LoVo (cell line): ENCODE measurements at regions not wholly inside any gene's neighbourhood (a gene's known extent, or its start where the extent isn't known, plus 50 kb on each side); places are given as distances from the start of the nearest gene placed in this dataset.
A peak's percentile ranks its signal among the peaks of the same experiment; 100 is the strongest.

Experiments used
- DNase-seq: peaks from one replicate; pipeline ENCODE4 v3.0.0-alpha.2; 2016; ENCODE audit warnings: low spot score

DNA sequence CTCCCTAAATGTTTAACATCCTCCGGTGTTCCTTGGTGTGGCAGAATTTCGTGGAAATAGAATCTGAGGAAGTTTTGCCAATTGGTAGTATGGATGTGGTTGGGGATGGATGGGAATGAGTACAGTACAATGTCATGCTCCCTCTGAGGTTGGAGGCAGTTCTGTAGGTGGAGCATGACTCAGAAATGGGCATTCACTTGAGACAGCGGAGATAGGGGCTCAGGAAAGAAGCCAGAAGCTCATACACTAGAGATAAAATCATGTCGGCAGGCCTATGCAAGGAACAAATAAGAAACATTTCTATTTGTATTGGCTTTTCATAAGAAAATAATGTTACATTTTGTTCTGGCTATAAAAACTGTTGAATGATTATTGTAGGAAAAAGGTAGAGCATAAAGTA is 196.0 kb downstream of the URB2 start:
- no peak for DNase-seq

DNA sequence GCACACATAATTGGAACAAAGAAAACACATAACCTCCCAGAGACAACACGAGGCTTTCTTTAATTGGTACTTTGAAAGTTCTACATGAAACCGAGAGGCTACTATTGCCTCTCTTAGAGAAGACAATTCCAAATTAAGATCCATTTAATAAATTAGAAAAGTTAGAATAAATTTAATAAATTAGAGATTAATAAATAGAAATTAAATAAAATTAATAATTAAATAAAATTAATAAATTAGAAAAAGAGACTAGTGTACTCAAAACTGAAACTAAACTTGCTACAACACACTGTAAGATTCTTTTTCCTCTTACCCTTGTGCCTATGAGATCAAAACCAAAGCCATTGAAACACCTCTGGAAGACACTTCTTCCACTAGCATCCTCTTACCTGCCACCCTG is 199.0 kb downstream of the URB2 start:
- no peak for DNase-seq

DNA sequence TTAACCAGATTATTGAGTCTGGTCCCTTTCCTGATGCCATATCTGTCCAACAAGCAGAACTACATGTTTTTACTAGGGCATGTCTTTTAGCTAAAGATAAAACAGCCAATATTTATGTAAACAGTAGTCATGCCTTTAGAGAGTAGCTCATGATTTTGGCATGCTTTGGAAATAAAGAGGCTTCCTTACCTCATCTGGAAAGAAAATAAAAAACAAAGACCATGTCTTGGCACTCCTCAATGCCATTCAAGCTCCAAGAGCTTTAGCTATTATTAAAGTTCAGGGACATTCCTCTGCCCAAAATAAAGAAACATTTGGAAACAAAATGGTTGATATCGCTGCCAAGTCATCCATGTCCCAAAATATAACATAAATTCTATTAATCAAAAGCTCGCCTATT is 202.4 kb downstream of the URB2 start:
- DNase-seq = no peak

DNA sequence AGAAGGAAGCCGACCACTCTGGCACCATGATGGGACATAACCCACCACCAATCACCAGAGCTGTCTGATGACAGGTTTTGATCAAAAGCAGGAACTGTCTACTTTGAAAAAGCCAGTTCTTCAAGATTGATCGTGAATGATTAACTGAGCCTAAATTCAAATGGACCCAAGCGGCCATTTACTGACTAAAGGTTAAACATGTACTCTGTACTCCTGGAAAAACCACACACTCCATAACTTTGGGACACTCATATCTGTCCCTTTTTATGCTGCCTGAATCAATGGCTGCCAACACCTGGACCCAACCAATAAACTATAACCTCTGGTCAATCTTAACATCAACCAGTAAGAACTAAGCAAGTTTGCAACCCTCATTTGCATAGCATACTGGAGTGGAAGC is 206.6 kb downstream of the URB2 start:
- no peak for DNase-seq

DNA sequence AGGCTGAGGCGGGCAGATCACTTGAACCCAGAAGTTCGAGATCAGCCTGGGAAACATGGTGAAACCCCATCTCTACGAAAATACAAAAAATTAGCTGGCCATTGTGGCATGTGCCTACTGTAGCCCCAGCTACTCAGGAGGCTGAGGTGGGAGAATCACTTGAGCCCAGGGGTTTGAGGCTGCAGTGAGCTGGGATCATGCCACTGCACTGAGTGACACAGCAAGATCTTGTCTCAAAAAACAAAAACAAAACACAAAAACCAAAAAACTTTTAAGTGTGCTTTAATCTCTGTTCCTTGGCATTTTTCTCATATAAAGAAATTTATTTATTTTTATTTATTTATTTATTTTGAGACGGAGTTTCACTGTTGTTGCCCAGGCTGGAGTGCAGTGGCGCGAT is 208.2 kb downstream of the URB2 start:
- DNase-seq = no peak

- no peak for DNase-seq
Observed at GRCh38 chr1:229835226-229835625, 209.2 kb downstream of the URB2 start.

- DNase-seq = no peak
Observed at GRCh38 chr1:229836324-229836723, 210.3 kb downstream of the URB2 start.

DNA sequence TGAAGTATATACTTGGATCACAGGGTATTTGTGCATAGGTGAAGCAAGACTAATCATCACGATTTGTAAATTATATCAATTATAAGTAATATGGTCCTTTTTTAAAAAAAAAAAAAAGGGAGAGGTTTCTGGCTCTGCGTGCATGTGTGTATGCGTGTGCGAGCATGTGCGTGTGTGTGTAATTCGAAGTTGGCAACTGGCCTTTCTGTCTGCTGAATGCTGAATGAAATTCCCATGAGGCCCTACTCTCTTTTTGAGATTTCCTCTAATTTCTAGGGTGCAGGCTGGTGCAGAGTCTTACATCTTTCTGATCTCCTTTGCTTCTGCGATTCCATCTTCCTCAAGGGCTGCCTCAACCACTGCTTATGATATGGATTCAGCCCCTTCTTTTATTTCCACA is 212.2 kb downstream of the URB2 start:
- DNase-seq = no peak

- DNase-seq = no peak
Observed at GRCh38 chr1:229839800-229840199, 213.8 kb downstream of the URB2 start.

DNA sequence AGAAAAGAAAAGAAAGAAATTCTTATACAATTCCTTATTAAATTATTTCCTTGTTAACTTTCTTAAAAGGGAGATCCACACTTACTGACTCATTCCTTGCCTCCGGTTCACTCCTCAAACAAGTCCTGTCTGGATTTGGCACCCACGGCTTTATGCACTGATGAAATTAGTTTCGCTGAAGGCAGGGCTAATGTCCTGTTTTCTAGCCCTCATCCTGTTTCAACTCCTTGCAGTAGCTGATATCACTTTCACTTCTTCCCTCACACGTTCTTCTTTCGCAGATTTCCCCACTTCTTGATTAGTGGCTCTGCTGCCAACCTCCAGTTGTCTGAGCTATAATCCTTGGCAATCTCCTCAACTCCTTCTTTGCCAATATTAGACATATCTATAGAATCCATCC is 215.2 kb downstream of the URB2 start:
- DNase-seq = no peak

DNA sequence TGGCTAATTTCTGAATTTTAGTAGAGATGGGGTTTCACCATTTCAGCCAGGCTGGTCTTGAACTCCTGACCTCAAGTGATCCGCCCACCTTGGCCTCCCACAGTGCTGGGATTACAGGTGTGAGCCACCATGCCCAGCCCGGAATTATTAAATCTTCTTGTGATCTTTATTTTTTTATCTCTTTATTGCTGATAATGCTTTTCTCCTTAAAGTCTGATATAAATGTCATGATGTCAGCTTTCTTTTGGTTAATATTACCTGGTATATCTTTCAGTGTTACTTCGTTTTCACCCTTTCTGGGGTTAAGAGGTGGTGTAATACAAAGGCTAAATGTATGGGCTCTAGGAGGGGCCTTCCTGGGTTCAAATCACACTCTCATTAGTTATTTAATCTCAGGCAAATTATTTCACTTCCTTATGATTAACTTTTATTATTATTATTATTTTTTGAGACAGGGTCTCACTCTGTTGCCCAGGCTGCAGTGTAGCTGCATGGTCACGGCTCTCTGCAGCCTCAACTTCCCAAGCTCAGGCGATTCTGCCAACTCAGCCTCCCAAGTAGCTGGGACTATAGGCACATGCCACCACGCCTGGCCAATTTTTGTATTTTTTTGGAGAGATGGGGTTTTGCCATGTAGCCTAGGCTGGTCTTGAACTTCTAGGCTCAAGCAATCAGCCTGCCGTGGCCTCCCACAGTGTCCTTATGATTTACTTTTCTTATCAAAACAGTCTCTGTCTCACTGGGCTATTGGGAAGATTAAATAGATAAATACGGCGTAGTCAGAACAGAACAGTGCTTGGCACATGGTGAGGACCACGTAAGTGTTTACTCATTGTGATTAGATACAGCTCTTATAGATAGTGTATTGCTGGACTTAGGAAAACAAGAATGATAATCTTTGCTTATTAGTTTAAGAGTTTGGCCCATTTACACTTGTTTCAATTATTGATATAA is 216.5 kb downstream of the URB2 start:
- DNase-seq = no peak

DNA sequence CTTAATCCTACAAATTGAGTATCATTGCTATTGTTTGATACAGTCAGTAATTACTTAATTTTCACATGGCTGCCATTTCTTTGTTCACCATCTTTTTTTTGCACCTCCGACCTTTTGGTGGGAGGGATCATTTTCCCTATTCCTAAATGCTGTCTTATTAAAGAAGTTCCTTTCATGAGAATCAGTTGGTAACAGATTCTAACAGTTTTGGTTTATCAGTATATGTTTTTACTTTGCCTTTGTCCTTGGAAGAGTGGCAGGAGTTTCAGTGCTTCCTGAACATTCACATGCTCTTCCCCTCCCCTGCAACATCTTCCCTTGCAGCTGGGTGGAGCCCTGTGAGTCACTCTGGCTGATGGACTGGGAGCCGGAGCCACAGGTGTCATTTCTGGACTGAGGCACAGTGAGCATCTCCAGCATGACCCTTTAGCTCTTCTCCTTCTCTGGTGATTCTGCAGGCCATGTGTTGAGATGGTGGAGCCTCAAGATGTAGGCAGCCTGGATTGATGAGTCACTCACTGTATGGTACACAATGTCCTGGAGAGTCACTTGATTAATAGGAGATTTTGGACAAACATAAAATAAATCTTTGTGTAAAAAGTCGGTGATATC is 217.7 kb downstream of the URB2 start:
- peak; percentile 41 for DNase-seq

DNA sequence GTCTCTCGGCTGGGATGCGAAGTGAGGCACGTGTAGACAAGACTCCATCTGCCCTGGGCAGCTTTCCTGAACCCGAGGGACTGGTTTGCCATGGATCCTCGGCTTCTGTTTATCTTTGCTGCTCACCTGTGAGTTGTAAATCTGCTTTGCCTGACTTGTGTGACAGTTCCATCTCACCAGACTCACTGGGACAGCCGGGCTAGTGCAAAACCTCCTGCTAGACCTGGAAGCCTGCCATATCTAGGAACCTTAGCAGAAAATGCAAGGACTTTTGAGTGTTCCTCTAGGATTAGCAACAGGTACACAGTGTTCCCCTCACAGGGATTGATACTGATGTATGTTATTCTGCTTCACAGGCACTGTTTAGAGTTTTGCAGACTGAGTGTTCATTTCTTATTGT is 218.6 kb downstream of the URB2 start:
- no peak for DNase-seq

DNA sequence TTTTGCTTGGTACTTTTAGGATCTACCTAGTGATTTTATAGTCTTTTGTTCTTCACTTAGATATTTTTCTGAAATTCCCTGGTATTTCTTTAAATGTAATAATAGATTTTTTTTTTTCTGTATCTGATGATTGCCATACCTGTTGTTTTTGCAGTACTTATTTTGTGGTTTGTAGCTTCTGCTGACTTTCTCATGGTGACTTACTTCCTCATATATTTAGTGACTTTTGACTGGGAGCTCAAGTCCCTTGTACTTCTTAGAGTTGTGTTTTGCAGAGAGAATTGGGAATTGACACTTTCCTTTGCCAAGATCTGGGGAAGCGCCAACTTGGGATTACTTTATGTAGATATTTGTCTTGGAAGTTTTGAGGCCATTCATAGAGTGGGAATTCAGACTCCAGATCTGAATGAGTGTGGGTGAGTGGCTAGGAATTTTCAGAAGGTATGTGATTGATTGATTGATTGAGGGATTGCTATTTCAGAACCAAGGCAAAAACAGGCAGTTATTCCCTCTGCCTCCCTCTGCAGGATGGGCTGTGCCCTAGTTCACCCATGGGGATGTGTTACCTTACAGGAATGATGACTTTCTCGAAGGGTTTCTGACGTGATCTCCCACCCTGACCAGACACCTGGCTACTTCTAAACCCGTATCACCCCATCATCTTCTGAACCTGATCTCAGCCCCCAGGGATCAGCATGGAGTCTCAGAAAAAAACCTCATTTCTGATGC is 219.5 kb downstream of the URB2 start:
- no peak for DNase-seq

DNA sequence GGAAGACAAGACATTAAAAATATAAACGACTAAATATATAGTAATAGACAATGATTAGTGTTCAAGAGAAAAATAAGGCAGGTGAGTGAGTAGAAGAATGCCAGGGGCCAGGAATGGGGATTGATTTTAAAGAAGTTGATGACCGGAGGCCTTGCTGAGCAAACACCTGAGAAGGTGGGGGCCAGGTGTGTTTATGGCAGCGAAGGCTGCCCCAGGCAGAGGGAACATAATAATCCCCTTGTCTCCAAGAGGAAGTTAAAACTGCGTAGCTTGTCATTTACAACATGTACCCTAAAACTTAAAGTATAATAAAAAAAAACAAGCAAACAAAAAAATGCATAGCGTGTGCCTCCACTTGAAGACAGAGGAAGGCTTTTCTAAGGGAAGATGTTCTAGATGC is 220.3 kb downstream of the URB2 start:
- no peak for DNase-seq

- DNase-seq = peak; percentile 41
Observed at GRCh38 chr1:229848752-229849677, 218.0 kb upstream of the GALNT2 start.

DNA sequence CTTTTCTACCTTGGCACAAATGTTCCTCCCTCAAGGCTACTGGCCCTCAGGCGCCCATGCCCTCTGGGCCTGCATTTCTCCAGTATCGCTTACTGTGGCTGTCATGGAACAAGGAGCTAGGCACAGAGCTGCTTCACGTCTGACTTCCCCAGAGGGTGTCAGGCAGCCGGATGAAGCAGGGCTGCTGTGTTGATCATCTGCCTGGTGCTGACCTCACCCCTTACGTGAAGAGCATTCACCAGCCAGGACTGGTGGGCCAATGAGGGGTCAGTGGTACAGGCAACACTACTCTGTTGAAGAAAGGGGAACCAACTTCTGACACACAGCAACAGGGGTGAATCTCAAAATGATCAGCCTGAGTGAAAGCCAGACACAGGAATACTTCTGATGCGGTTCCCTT is 215.5 kb upstream of the GALNT2 start:
- DNase-seq = no peak

- no peak for DNase-seq
Observed at GRCh38 chr1:229853751-229854150, 213.3 kb upstream of the GALNT2 start.

- DNase-seq = no peak
Observed at GRCh38 chr1:229854620-229855019, 212.4 kb upstream of the GALNT2 start.

GRCh38 chr1:229856009-229856650 is 210.9 kb upstream of the GALNT2 start:
- DNase-seq = no peak

- DNase-seq = no peak
Observed at GRCh38 chr1:229857585-229857984, 209.5 kb upstream of the GALNT2 start.
